ENCODE measurements at regions not wholly inside any gene's neighbourhood (a gene's known extent, or its start where the extent isn't known, plus 50 kb on each side); places are given as distances from the start of the nearest gene placed in this dataset.

DNA sequence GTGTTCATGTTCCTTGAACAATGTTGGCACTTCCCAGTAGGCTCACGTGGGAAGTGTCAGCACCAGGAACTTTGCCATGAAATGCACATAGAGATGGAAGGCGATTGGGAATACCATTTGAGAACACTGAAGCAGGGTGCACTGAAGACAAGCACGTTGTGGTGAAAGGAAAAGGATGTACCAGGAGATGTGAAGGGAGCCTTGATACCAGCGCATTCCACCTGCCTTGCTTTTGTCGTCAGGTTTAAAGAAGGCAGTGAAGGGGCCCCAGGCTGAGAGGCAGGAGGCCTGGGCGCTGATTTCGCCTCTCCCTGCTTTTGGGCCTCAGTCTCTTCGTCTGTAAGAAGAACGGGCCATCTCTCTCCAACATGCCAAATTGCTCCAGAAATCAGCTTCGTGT lies 194.5 kb upstream of the HES1 start:
- 0 out of 2 replicates have a peak, but pooled peaks cover 5% of the 10 kb centered on the region for H3K27me3 ChIP-seq (ENCODE audit: insufficient read depth, low read length)
- RAD21 ChIA-PET (ENCODE audit: low non-redundant PET in 1 of 2, low total read pairs in 2 of 2, uncharacterized antibody in 2 of 2, unreplicated experiment in 2 of 2), result no interaction called here
- intact Hi-C loops (cut with micrococcal nuclease), result no loop called here

More for the DNA sequence above, 194.5 kb upstream of the HES1 start:
- no TSS peak for BruUV-seq (replicated peaks)
- peaks cover 7 to 33% of the 10 kb centered on the region in 2 experiments; a peak in 3 of 4 replicates for H3K4me1 ChIP-seq (ENCODE audit: control insufficient read depth in 1 of 2, insufficient read depth in 2 of 2, low read length in 2 of 2)
- H3K4me3 ChIP-seq (replicated peaks in 1 of 2; ENCODE audit: low read depth in 1 of 2, low read length in 2 of 2), result no peak overlapping the region
- no peak overlapping the region for H3K4me2 ChIP-seq (ENCODE audit: low read length)
- H3K27ac ChIP-seq (ENCODE audit: low read depth, low read length), result no peak overlapping the region
- H3K79me2 ChIP-seq (ENCODE audit: insufficient read depth, low read length), result no peaks in the 10 kb centered on the region
- no peaks in the 10 kb centered on the region for H3K9me2 ChIP-seq (ENCODE audit: insufficient read depth)
- CTCF ChIA-PET, result no interaction called here
- no peak overlapping the region for H2AFZ ChIP-seq (ENCODE audit: low read depth, low read length, poor library complexity, severe bottlenecking)
- POLR2A ChIA-PET, result no interaction called here
- H3K9ac ChIP-seq (ENCODE audit: low read length), result no peak overlapping the region
- no peaks in the 10 kb centered on the region for H3K36me3 ChIP-seq (ENCODE audit: control insufficient read depth in 1 of 2, insufficient read depth in 2 of 2, low read length in 2 of 2)
- TF ChIP-seq EZH2phosphoT487 (IDR thresholded peaks at IDR 0.05; ENCODE audit: borderline replicate concordance) (no peak), SP1 (IDR thresholded peaks at IDR 0.05; ENCODE audit: low read depth) (no peak), ATF3 (IDR thresholded peaks at IDR 0.05) (no peak), ZNF274 (IDR thresholded peaks at IDR 0.05; ENCODE audit: low read depth, low read length) (no peak), ELF1 (IDR thresholded peaks at IDR 0.05; ENCODE audit: borderline replicate concordance, low read depth) (no peak), JUND (IDR thresholded peaks at IDR 0.05) (no peak), EZH2 (IDR thresholded peaks at IDR 0.05) (no peak), ZFX (IDR thresholded peaks at IDR 0.05) (no peak), CEBPB (IDR thresholded peaks at IDR 0.05; ENCODE audit: low read depth) (no peak), RAD21 (IDR thresholded peaks at IDR 0.05; ENCODE audit: low read depth) (no peak)
- TF ChIP-seq, protein P1, sequence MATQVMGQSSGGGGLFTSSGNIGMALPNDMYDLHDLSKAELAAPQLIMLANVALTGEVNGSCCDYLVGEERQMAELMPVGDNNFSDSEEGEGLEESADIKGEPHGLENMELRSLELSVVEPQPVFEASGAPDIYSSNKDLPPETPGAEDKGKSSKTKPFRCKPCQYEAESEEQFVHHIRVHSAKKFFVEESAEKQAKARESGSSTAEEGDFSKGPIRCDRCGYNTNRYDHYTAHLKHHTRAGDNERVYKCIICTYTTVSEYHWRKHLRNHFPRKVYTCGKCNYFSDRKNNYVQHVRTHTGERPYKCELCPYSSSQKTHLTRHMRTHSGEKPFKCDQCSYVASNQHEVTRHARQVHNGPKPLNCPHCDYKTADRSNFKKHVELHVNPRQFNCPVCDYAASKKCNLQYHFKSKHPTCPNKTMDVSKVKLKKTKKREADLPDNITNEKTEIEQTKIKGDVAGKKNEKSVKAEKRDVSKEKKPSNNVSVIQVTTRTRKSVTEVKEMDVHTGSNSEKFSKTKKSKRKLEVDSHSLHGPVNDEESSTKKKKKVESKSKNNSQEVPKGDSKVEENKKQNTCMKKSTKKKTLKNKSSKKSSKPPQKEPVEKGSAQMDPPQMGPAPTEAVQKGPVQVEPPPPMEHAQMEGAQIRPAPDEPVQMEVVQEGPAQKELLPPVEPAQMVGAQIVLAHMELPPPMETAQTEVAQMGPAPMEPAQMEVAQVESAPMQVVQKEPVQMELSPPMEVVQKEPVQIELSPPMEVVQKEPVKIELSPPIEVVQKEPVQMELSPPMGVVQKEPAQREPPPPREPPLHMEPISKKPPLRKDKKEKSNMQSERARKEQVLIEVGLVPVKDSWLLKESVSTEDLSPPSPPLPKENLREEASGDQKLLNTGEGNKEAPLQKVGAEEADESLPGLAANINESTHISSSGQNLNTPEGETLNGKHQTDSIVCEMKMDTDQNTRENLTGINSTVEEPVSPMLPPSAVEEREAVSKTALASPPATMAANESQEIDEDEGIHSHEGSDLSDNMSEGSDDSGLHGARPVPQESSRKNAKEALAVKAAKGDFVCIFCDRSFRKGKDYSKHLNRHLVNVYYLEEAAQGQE (IDR thresholded peaks at IDR 0.05; ENCODE audit: low read depth), result no peak
- no peak for ATAC-seq
- H4K20me1 ChIP-seq (ENCODE audit: insufficient read depth), result no peaks in the 10 kb centered on the region
- H3K9me3 ChIP-seq (ENCODE audit: control insufficient read depth in 1 of 2, insufficient read depth in 1 of 2, low read depth in 1 of 2, low read length in 2 of 2), result no peaks in the 10 kb centered on the region
- DNase-seq (ENCODE audit: low read depth, low spot score), result no peak
